Vagina (tissue), 2 donors: ENCODE measurements at regions not wholly inside any gene's neighbourhood (a gene's known extent, or its start where the extent isn't known, plus 50 kb on each side); places are given as distances from the start of the nearest gene placed in this dataset.

Experiments
- DNase-seq, 2 donors: peaks; one replicate each; pipeline ENCODE4 v3.0.0-alpha.2; 2017; ENCODE audit errors: extremely low spot score in 2 of 2
- H3K27ac ChIP-seq: fragments of 200-600 bp; sonication (generic); one replicate; pipeline ENCODE4 v1.5.1; 2019
- H3K27me3 ChIP-seq: fragments of 200-600 bp; sonication (generic); one replicate; pipeline ENCODE4 v1.5.1; 2019
- H3K36me3 ChIP-seq, 2 donors: fragments of 200-600 bp; sonication (generic); one replicate each; pipeline ENCODE4 v1.5.1; 2017 to 2019
- H3K4me1 ChIP-seq: fragments of 200-600 bp; sonication (generic); one replicate; pipeline ENCODE4 v1.5.1; 2019
- H3K4me3 ChIP-seq, 2 donors: fragments of 200-600 bp; sonication (generic); 1 replicate in 1 of 2; 2 replicates in 1 of 2; pipeline ENCODE4 v1.5.1; 2016 to 2019
- H3K9me3 ChIP-seq: fragments of 200-600 bp; sonication (generic); one replicate; pipeline ENCODE4 v1.5.1; 2019
- POLR2A ChIP-seq, 2 donors: fragments of 450-650 bp; IDR thresholded peaks; one replicate each; pipeline ENCODE4 v1.6.1; 2017; ENCODE audit warnings: antibody characterized with exemption in 2 of 2, mild to moderate bottlenecking in 2 of 2, moderate library complexity in 2 of 2
- POLR2AphosphoS5 ChIP-seq, 2 donors: sonication (generic); formaldehyde crosslinking; IDR thresholded peaks; one replicate each; pipeline ENCODE4 v1.9.0; 2017; ENCODE audit warnings: antibody characterized with exemption in 2 of 2, mild to moderate bottlenecking in 2 of 2, low read depth in 1 of 2; ENCODE audit not compliant: insufficient read depth in 1 of 2
- intact Hi-C: fragments of 100-400 bp; cut with DNase I; formaldehyde crosslinking; loops from one replicate; pipeline ENCODE4 v1.15.1; 2023
- TF ChIP-seq, protein P1 (sequence below), 3 experiments: fragments of 450-650 bp in 2 of 3; fragments of 200-600 bp in 1 of 3; sonication (generic) in 1 of 3; IDR thresholded peaks; one replicate each; pipeline ENCODE4 v1.5.1; 2017 to 2019; ENCODE audit warnings: antibody characterized with exemption in 3 of 3, mild to moderate bottlenecking in 2 of 3, moderate library complexity in 2 of 3

GRCh38 chr9:86795047-86795442, 152.3 kb downstream of the GAS1 start:
- no peak for DNase-seq
- H3K9me3 ChIP-seq = no peaks in the 10 kb centered on the region
- peak overlapping the region; percentile 7 to 11 for H3K4me3 ChIP-seq
- H3K4me1 ChIP-seq = peaks cover 12% of the 10 kb centered on the region
- no peaks in the 10 kb centered on the region for H3K36me3 ChIP-seq
- no peaks in the 10 kb centered on the region for H3K27me3 ChIP-seq
- peak overlapping the region; percentile 64 for H3K27ac ChIP-seq
- intact Hi-C loops = no loop called here
- TF ChIP-seq, protein P1, sequence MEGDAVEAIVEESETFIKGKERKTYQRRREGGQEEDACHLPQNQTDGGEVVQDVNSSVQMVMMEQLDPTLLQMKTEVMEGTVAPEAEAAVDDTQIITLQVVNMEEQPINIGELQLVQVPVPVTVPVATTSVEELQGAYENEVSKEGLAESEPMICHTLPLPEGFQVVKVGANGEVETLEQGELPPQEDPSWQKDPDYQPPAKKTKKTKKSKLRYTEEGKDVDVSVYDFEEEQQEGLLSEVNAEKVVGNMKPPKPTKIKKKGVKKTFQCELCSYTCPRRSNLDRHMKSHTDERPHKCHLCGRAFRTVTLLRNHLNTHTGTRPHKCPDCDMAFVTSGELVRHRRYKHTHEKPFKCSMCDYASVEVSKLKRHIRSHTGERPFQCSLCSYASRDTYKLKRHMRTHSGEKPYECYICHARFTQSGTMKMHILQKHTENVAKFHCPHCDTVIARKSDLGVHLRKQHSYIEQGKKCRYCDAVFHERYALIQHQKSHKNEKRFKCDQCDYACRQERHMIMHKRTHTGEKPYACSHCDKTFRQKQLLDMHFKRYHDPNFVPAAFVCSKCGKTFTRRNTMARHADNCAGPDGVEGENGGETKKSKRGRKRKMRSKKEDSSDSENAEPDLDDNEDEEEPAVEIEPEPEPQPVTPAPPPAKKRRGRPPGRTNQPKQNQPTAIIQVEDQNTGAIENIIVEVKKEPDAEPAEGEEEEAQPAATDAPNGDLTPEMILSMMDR (IDR thresholded peaks at IDR 0.05) = no peak
- no peak for TF ChIP-seq POLR2AphosphoS5 (IDR thresholded peaks at IDR 0.05; ENCODE audit: insufficient read depth in 1 of 2, low read depth in 1 of 2)
- TF ChIP-seq POLR2A (IDR thresholded peaks at IDR 0.05) = no peak

- no peaks in the 10 kb centered on the region for H3K9me3 ChIP-seq
- TF ChIP-seq, protein P1 (IDR thresholded peaks at IDR 0.05) = no peak
- no peak for TF ChIP-seq POLR2A (IDR thresholded peaks at IDR 0.05)
- no peak for TF ChIP-seq POLR2AphosphoS5 (IDR thresholded peaks at IDR 0.05; ENCODE audit: insufficient read depth in 1 of 2, low read depth in 1 of 2)
- H3K27me3 ChIP-seq = no peaks in the 10 kb centered on the region
- intact Hi-C loops = no loop called here
- no peaks in the 10 kb centered on the region for H3K36me3 ChIP-seq
- H3K4me3 ChIP-seq = peak overlapping the region; percentile 7 to 11
- peaks cover 12% of the 10 kb centered on the region for H3K4me1 ChIP-seq
- H3K27ac ChIP-seq = peak overlapping the region; percentile 64
- no peak for DNase-seq
Measured at GRCh38 chr9:86794391-86795046, 152.8 kb downstream of the GAS1 start.

- peaks cover 8% of the 10 kb centered on the region for H3K4me1 ChIP-seq
- no peak overlapping the region for H3K27ac ChIP-seq
- intact Hi-C loops = no loop called here
- no peaks in the 10 kb centered on the region for H3K36me3 ChIP-seq
- no peak for DNase-seq
- no peak for TF ChIP-seq POLR2A (IDR thresholded peaks at IDR 0.05)
- TF ChIP-seq, protein P1 (IDR thresholded peaks at IDR 0.05) = no peak
- TF ChIP-seq POLR2AphosphoS5 (IDR thresholded peaks at IDR 0.05; ENCODE audit: insufficient read depth in 1 of 2, low read depth in 1 of 2) = no peak
- H3K27me3 ChIP-seq = no peaks in the 10 kb centered on the region
- H3K9me3 ChIP-seq = no peaks in the 10 kb centered on the region
- no peak overlapping the region for H3K4me3 ChIP-seq
Measured at GRCh38 chr9:86792136-86792535, 155.2 kb downstream of the GAS1 start.

GRCh38 chr9:86790805-86791204, 156.5 kb downstream of the GAS1 start:
- Histone ChIP-seq H3K9me3 (no peaks in the 10 kb centered on the region), H3K36me3 (no peaks in the 10 kb centered on the region), H3K4me3 (no peak overlapping the region), H3K4me1 (no peaks in the 10 kb centered on the region), H3K27ac (no peak overlapping the region), H3K27me3 (no peaks in the 10 kb centered on the region)
- DNase-seq = no peak
- intact Hi-C loops = no loop called here
- TF ChIP-seq POLR2A (IDR thresholded peaks at IDR 0.05) (no peak), POLR2AphosphoS5 (IDR thresholded peaks at IDR 0.05; ENCODE audit: insufficient read depth in 1 of 2, low read depth in 1 of 2) (no peak)
- TF ChIP-seq, protein P1 (IDR thresholded peaks at IDR 0.05) = no peak

GRCh38 chr9:86788456-86788855, 158.8 kb downstream of the GAS1 start:
- Histone ChIP-seq H3K4me1 (no peaks in the 10 kb centered on the region), H3K27ac (no peak overlapping the region), H3K27me3 (no peaks in the 10 kb centered on the region), H3K4me3 (no peak overlapping the region), H3K9me3 (no peaks in the 10 kb centered on the region), H3K36me3 (no peaks in the 10 kb centered on the region)
- no peak for DNase-seq
- intact Hi-C loops = no loop called here
- TF ChIP-seq POLR2A (IDR thresholded peaks at IDR 0.05) (no peak), POLR2AphosphoS5 (IDR thresholded peaks at IDR 0.05; ENCODE audit: insufficient read depth in 1 of 2, low read depth in 1 of 2) (no peak)
- TF ChIP-seq, protein P1 (IDR thresholded peaks at IDR 0.05) = no peak
